ENCODE measurements at regions not wholly inside any gene's neighbourhood (a gene's known extent, or its start where the extent isn't known, plus 50 kb on each side); places are given as distances from the start of the nearest gene placed in this dataset.

DNA sequence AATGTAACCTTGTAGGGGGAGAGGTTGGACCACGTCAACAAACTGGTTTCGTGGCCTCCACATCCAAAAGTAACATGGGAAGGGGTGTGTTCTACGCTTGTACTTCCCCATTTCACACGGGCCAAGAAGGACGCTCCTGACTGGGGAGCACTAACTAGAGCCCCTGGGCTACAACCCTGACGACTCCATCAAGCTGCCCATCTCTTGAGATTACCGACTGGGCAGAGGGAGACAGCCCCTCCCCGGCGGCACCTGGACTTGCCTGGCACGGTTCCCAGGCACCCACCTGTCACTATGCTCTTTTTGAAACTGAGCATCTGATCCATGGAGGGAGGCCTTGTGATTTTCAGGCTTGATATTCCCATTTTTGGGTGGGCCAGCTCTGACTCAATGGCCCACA, 68.5 kb downstream of the SHANK2 start:
- TF ChIP-seq, protein P1, sequence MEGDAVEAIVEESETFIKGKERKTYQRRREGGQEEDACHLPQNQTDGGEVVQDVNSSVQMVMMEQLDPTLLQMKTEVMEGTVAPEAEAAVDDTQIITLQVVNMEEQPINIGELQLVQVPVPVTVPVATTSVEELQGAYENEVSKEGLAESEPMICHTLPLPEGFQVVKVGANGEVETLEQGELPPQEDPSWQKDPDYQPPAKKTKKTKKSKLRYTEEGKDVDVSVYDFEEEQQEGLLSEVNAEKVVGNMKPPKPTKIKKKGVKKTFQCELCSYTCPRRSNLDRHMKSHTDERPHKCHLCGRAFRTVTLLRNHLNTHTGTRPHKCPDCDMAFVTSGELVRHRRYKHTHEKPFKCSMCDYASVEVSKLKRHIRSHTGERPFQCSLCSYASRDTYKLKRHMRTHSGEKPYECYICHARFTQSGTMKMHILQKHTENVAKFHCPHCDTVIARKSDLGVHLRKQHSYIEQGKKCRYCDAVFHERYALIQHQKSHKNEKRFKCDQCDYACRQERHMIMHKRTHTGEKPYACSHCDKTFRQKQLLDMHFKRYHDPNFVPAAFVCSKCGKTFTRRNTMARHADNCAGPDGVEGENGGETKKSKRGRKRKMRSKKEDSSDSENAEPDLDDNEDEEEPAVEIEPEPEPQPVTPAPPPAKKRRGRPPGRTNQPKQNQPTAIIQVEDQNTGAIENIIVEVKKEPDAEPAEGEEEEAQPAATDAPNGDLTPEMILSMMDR (IDR thresholded peaks at IDR 0.05), result no peak
- no peak for TF ChIP-seq POLR2A (IDR thresholded peaks at IDR 0.05)
